ENCODE measurements at regions not wholly inside any gene's neighbourhood (a gene's known extent, or its start where the extent isn't known, plus 50 kb on each side); places are given as distances from the start of the nearest gene placed in this dataset.

GRCh38 chr5:84494453-84494852 lies 109.8 kb upstream of the EDIL3 start:
- TF ChIP-seq POLR2AphosphoS5 (IDR thresholded peaks at IDR 0.05; ENCODE audit: borderline replicate concordance, low read depth, low read length) (no peak), EZH2 (IDR thresholded peaks at IDR 0.05) (no peak)
